ENCODE measurements at regions not wholly inside any gene's neighbourhood (a gene's known extent, or its start where the extent isn't known, plus 50 kb on each side); places are given as distances from the start of the nearest gene placed in this dataset.

DNA sequence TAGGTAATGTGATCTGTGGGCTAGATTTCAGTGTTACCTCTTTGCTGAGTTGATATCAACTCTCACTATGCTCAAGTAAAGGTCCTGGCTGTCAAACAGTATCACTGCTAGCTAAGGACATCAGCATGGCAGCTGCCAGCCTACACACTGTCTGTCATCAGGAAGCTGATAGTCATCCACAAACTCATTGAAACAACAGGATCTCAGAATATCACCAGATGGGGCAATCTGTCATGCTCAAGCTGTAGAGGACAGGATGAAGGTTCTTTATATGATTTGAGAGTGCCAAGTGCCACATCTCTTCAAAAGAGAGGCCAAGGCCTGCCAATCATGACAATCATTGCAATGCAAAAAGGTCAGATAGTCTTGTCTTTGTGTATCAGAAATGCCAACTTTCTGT lies 811.5 kb upstream of the SEL1L start:
- no peak overlapping the region for H3K4me3 ChIP-seq (IDR thresholded peaks at IDR 0.05; ENCODE audit: insufficient read depth, low read depth, low read length)
- H3K27ac ChIP-seq = no peak overlapping the region
- H3K4me1 ChIP-seq (ENCODE audit: low read depth, poor library complexity, severe bottlenecking) = no peaks in the 10 kb centered on the region
- H3K36me3 ChIP-seq (ENCODE audit: insufficient read depth) = no peaks in the 10 kb centered on the region
- H3K27me3 ChIP-seq (ENCODE audit: insufficient read depth, low read depth) = no peaks in the 10 kb centered on the region
- no peaks in the 10 kb centered on the region for H3K79me2 ChIP-seq (ENCODE audit: insufficient read depth, low read depth)
- no peaks in the 10 kb centered on the region for H4K20me1 ChIP-seq (ENCODE audit: insufficient read depth)
- H3K9ac ChIP-seq = no peak overlapping the region
- TF ChIP-seq, protein P1, sequence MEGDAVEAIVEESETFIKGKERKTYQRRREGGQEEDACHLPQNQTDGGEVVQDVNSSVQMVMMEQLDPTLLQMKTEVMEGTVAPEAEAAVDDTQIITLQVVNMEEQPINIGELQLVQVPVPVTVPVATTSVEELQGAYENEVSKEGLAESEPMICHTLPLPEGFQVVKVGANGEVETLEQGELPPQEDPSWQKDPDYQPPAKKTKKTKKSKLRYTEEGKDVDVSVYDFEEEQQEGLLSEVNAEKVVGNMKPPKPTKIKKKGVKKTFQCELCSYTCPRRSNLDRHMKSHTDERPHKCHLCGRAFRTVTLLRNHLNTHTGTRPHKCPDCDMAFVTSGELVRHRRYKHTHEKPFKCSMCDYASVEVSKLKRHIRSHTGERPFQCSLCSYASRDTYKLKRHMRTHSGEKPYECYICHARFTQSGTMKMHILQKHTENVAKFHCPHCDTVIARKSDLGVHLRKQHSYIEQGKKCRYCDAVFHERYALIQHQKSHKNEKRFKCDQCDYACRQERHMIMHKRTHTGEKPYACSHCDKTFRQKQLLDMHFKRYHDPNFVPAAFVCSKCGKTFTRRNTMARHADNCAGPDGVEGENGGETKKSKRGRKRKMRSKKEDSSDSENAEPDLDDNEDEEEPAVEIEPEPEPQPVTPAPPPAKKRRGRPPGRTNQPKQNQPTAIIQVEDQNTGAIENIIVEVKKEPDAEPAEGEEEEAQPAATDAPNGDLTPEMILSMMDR (conservative IDR thresholded peaks at IDR 0.05; ENCODE audit: low read depth, low read length) = no peak
- no peak overlapping the region for H3K4me2 ChIP-seq
- H2AFZ ChIP-seq (ENCODE audit: low read depth) = no peak overlapping the region

DNA sequence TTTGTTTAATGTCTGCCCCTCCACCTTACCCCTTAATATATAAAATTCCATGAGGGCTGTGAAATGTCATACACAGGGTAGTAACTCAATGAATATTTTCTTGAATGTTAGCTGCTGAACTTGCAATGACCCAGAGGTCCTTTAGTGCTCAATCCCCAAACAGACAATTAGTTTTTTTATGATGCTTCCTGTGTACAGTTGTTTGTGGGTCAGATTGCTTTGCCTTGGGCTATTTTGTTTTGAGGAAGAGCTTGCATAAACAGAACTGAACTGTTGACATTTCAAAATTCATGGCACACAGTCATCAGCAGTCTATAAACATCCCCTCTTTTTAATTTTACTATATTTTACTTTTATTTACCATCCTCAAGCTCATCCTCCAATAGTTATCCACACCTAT lies 820.5 kb upstream of the SEL1L start:
- Histone ChIP-seq H3K79me2 (ENCODE audit: insufficient read depth, low read depth) (no peaks in the 10 kb centered on the region), H3K27ac (no peak overlapping the region), H3K4me1 (ENCODE audit: low read depth, poor library complexity, severe bottlenecking) (no peaks in the 10 kb centered on the region), H3K4me2 (no peak overlapping the region), H3K4me3 (IDR thresholded peaks at IDR 0.05; ENCODE audit: insufficient read depth, low read depth, low read length) (no peak overlapping the region), H3K27me3 (ENCODE audit: insufficient read depth, low read depth) (no peaks in the 10 kb centered on the region), H3K36me3 (ENCODE audit: insufficient read depth) (no peaks in the 10 kb centered on the region), H2AFZ (ENCODE audit: low read depth) (no peak overlapping the region), H3K9ac (no peak overlapping the region), H4K20me1 (ENCODE audit: insufficient read depth) (no peaks in the 10 kb centered on the region)
- TF ChIP-seq, protein P1 (conservative IDR thresholded peaks at IDR 0.05; ENCODE audit: low read depth, low read length) = no peak

DNA sequence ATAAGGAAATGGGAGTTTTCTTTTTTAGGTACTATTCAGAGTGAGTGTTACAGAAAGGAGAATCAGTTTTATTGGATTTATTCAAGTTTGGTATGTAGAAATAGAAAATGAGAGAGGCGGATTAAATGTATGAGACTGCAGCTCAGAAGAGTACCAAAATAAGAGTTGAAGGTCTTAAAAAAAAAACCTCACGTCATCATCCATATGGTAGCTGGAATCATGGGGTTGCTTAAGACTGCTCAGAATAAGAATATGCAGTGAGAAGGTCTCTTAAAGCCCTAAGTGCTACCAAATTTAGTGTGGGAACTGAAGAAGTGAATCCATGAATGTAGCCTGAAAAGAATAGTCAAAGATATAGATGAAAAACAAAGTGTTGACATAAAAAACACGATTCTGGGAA lies 825.5 kb upstream of the SEL1L start:
- Histone ChIP-seq H3K79me2 (ENCODE audit: insufficient read depth, low read depth) (no peaks in the 10 kb centered on the region), H3K27me3 (ENCODE audit: insufficient read depth, low read depth) (no peaks in the 10 kb centered on the region), H3K4me3 (IDR thresholded peaks at IDR 0.05; ENCODE audit: insufficient read depth, low read depth, low read length) (no peak overlapping the region), H4K20me1 (ENCODE audit: insufficient read depth) (no peaks in the 10 kb centered on the region), H3K27ac (no peak overlapping the region), H3K9ac (no peak overlapping the region), H3K36me3 (ENCODE audit: insufficient read depth) (no peaks in the 10 kb centered on the region), H3K4me1 (ENCODE audit: low read depth, poor library complexity, severe bottlenecking) (no peaks in the 10 kb centered on the region), H2AFZ (ENCODE audit: low read depth) (no peak overlapping the region), H3K4me2 (no peak overlapping the region)
- TF ChIP-seq, protein P1 (conservative IDR thresholded peaks at IDR 0.05; ENCODE audit: low read depth, low read length) = no peak

DNA sequence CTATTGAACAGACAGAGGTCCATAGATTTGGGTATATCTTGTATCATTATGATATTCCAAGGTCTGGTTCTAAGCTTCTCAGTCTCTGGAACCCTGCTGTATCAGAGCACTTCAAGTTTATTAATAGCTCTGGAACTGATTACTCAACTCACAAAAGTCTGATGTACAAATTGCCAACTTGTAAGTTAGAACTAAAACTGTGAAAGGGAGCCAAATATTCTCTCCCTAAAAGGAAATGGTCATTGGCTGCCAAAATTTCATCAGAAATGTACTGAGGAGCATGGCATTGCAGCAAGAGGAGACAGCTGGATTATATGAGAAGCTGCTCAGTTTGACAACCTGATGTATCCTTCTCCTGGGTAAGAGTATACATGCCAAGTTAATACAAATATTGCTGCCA lies 828.8 kb upstream of the SEL1L start:
- Histone ChIP-seq H3K4me2 (no peak overlapping the region), H3K27ac (no peak overlapping the region), H3K4me1 (ENCODE audit: low read depth, poor library complexity, severe bottlenecking) (no peaks in the 10 kb centered on the region), H2AFZ (ENCODE audit: low read depth) (no peak overlapping the region), H3K4me3 (IDR thresholded peaks at IDR 0.05; ENCODE audit: insufficient read depth, low read depth, low read length) (no peak overlapping the region), H3K27me3 (ENCODE audit: insufficient read depth, low read depth) (no peaks in the 10 kb centered on the region), H3K79me2 (ENCODE audit: insufficient read depth, low read depth) (no peaks in the 10 kb centered on the region), H3K36me3 (ENCODE audit: insufficient read depth) (no peaks in the 10 kb centered on the region), H4K20me1 (ENCODE audit: insufficient read depth) (no peaks in the 10 kb centered on the region), H3K9ac (no peak overlapping the region)
- TF ChIP-seq, protein P1 (conservative IDR thresholded peaks at IDR 0.05; ENCODE audit: low read depth, low read length) = no peak

DNA sequence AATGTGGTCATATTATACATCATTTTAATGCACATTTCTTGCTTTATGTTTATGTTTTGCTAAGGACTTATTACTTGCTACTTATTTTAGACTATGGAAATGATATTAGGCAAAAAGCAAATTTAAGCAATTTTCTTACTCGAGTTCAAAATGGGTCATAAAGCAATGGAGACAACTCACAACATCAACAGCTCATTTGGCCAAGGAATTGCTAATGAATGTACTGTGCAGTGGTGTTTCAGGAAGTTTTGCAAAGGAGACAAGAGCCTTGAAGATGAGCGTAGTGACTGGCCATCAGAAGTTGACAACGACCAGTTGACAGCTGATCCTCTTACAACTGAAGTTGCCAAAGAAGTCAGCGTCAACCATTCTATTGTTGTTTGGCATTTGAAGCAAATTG lies 831.8 kb upstream of the SEL1L start:
- Histone ChIP-seq H3K4me1 (ENCODE audit: low read depth, poor library complexity, severe bottlenecking) (no peaks in the 10 kb centered on the region), H3K9ac (no peak overlapping the region), H3K36me3 (ENCODE audit: insufficient read depth) (no peaks in the 10 kb centered on the region), H2AFZ (ENCODE audit: low read depth) (no peak overlapping the region), H4K20me1 (ENCODE audit: insufficient read depth) (no peaks in the 10 kb centered on the region), H3K27ac (no peak overlapping the region), H3K4me2 (no peak overlapping the region), H3K27me3 (ENCODE audit: insufficient read depth, low read depth) (no peaks in the 10 kb centered on the region), H3K4me3 (IDR thresholded peaks at IDR 0.05; ENCODE audit: insufficient read depth, low read depth, low read length) (no peak overlapping the region), H3K79me2 (ENCODE audit: insufficient read depth, low read depth) (no peaks in the 10 kb centered on the region)
- TF ChIP-seq, protein P1 (conservative IDR thresholded peaks at IDR 0.05; ENCODE audit: low read depth, low read length) = no peak
